ENCODE measurements at regions not wholly inside any gene's neighbourhood (a gene's known extent, or its start where the extent isn't known, plus 50 kb on each side); places are given as distances from the start of the nearest gene placed in this dataset.
"Not testable (repeated sequence)": the region's sequence is repeated elsewhere in the genome, so short reads cannot be mapped to it uniquely, and the experiment has no call there.

GRCh38 chr17:72458301-72458700 lies 337.5 kb downstream of the SOX9 start:
- DNase-seq: no peak

- DNase-seq: no peak
These were observed 339.9 kb downstream of the SOX9 start for GRCh38 chr17:72460711-72461110.

GRCh38 chr17:72461757-72462156 lies 340.9 kb downstream of the SOX9 start:
- DNase-seq: no peak

- no peak for DNase-seq
These were observed 341.6 kb downstream of the SOX9 start for GRCh38 chr17:72462407-72462806.

GRCh38 chr17:72462814-72463213 lies 342.0 kb downstream of the SOX9 start:
- DNase-seq: no peak

GRCh38 chr17:72463287-72464102 lies 342.7 kb downstream of the SOX9 start:
- no peak for DNase-seq

GRCh38 chr17:72464221-72464620 lies 343.4 kb downstream of the SOX9 start:
- DNase-seq: not testable (repeated sequence)

- DNase-seq: no peak
These were observed 344.6 kb downstream of the SOX9 start for GRCh38 chr17:72465191-72466024.

- no peak for DNase-seq
These were observed 345.4 kb downstream of the SOX9 start for GRCh38 chr17:72466199-72466598.

GRCh38 chr17:72466606-72467005 lies 345.8 kb downstream of the SOX9 start:
- no peak for DNase-seq

GRCh38 chr17:72467841-72468653 lies 347.2 kb downstream of the SOX9 start:
- DNase-seq: no peak

GRCh38 chr17:72468841-72469240 lies 348.0 kb downstream of the SOX9 start:
- DNase-seq: no peak

- no peak for DNase-seq
These were observed 349.4 kb downstream of the SOX9 start for GRCh38 chr17:72470121-72470705.

GRCh38 chr17:72470734-72471133 lies 349.9 kb downstream of the SOX9 start:
- no peak for DNase-seq

- DNase-seq: no peak
These were observed 350.5 kb downstream of the SOX9 start for GRCh38 chr17:72471296-72471695.

GRCh38 chr17:72472106-72472505 lies 351.3 kb downstream of the SOX9 start:
- no peak for DNase-seq

- DNase-seq: not testable (repeated sequence)
These were observed 352.1 kb downstream of the SOX9 start for GRCh38 chr17:72472853-72473390.

- DNase-seq: no peak
These were observed 353.4 kb downstream of the SOX9 start for GRCh38 chr17:72474243-72474642.

- no peak for DNase-seq
These were observed 354.1 kb downstream of the SOX9 start for GRCh38 chr17:72474719-72475477.

GRCh38 chr17:72476134-72476533 lies 355.3 kb downstream of the SOX9 start:
- DNase-seq: no peak

GRCh38 chr17:72476575-72476986 lies 355.8 kb downstream of the SOX9 start:
- DNase-seq: no peak

- no peak for DNase-seq
These were observed 356.7 kb downstream of the SOX9 start for GRCh38 chr17:72477491-72477890.
